MM.1S (cell line): ENCODE measurements at regions not wholly inside any gene's neighbourhood (a gene's known extent, or its start where the extent isn't known, plus 50 kb on each side); places are given as distances from the start of the nearest gene placed in this dataset.

Source experiments
- EZH2 ChIP-seq: fragments of 300-600 bp; sonication (generic); optimal IDR thresholded peaks from 2 replicates; pipeline ENCODE3; 2017; ENCODE audit warnings: low read depth, mild to moderate bottlenecking, antibody characterized with exemption, low read length, mixed read lengths
- TF ChIP-seq, protein P1 (sequence below): fragments of 300-600 bp; sonication (generic); IDR thresholded peaks from 2 replicates; pipeline ENCODE4 v1.5.1; 2016; ENCODE audit warnings: antibody characterized with exemption, low read length, mixed read lengths

DNA sequence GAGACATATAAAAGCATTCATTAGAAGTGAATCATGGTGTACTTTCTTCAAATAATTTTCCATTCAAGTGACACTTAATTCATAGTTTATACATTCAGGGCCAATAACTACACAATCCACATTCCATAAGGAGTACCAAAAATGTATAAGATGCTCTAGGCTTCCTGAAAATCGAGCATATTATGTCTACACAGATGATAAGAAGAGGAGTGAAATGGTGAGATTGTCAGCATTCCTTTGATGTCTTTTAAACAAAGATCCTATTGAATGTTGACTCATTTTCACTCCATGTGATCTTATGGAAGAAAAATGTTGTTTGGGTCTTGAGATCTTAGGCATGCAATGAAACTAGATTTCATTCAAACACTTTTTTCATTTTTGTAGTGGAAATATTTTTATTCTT lies 843.2 kb downstream of the KCNA4 start:
- TF ChIP-seq, protein P1, sequence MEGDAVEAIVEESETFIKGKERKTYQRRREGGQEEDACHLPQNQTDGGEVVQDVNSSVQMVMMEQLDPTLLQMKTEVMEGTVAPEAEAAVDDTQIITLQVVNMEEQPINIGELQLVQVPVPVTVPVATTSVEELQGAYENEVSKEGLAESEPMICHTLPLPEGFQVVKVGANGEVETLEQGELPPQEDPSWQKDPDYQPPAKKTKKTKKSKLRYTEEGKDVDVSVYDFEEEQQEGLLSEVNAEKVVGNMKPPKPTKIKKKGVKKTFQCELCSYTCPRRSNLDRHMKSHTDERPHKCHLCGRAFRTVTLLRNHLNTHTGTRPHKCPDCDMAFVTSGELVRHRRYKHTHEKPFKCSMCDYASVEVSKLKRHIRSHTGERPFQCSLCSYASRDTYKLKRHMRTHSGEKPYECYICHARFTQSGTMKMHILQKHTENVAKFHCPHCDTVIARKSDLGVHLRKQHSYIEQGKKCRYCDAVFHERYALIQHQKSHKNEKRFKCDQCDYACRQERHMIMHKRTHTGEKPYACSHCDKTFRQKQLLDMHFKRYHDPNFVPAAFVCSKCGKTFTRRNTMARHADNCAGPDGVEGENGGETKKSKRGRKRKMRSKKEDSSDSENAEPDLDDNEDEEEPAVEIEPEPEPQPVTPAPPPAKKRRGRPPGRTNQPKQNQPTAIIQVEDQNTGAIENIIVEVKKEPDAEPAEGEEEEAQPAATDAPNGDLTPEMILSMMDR, result no peak
- no peak for TF ChIP-seq EZH2
